ENCODE measurements at regions not wholly inside any gene's neighbourhood (a gene's known extent, or its start where the extent isn't known, plus 50 kb on each side); places are given as distances from the start of the nearest gene placed in this dataset.

DNA sequence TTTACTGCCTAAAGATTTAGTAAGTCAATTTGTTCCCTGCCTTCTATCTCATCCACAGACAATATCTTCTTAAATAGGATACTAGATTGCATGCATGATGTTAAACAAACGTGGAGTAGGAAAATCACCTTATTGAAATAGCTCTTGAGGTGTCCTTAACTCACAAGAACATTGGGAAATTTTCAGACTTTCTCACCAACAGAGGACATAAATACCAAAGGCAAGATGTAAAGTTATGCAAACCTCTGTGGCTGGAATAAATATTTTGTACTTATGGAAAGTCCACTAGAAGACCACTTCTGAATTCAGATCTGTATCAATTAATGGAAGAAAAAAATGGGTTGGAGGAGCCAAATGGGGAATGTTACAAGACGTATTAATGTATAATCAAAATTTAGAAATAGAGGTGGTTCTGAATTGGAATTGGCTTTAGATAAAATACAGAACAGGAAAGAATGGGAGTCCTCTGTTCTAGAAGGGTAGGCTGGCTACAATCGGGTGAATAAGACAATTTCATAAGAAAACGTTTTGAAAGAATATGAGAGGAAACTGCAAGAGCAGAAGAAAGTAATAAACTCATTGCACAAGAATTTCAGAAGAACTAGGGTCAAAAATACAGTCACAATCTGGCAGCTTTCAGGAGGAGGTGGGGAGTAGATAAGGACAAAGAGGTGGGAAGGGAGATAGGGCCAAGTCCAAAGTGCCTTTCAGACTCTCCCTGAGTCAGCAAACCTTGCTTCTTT, 69.3 kb upstream of the FN1 start:
- DNase-seq (ENCODE audit: low read depth) = no peak
- TF ChIP-seq, protein P1, sequence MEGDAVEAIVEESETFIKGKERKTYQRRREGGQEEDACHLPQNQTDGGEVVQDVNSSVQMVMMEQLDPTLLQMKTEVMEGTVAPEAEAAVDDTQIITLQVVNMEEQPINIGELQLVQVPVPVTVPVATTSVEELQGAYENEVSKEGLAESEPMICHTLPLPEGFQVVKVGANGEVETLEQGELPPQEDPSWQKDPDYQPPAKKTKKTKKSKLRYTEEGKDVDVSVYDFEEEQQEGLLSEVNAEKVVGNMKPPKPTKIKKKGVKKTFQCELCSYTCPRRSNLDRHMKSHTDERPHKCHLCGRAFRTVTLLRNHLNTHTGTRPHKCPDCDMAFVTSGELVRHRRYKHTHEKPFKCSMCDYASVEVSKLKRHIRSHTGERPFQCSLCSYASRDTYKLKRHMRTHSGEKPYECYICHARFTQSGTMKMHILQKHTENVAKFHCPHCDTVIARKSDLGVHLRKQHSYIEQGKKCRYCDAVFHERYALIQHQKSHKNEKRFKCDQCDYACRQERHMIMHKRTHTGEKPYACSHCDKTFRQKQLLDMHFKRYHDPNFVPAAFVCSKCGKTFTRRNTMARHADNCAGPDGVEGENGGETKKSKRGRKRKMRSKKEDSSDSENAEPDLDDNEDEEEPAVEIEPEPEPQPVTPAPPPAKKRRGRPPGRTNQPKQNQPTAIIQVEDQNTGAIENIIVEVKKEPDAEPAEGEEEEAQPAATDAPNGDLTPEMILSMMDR (IDR thresholded peaks at IDR 0.05; ENCODE audit: control insufficient read depth, extremely low read depth, insufficient read depth) = no peak
- H3K4me3 ChIP-seq (ENCODE audit: low read depth, low read length) = no peak overlapping the region

DNA sequence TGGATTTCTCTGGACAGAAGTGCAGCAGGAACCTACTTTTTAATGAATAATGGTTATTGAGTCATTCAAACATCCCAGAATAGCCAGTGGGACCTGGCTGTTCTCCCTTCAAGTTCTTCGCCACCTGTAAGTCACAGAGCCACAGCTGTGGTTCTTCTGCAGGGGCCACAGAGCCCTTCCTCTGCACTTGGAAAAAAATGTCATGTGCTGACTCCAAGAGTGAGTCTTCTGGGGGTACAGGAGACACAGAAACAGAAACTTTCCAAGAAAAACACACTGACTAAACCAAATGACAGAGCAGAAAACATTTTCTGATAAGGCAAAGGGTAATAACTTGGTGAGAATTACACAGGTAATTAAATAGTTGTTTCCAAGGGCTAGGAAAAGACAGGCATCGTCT, 68.7 kb upstream of the FN1 start:
- no peak for DNase-seq (ENCODE audit: low read depth)
- TF ChIP-seq, protein P1 (IDR thresholded peaks at IDR 0.05; ENCODE audit: control insufficient read depth, extremely low read depth, insufficient read depth) = no peak

DNA sequence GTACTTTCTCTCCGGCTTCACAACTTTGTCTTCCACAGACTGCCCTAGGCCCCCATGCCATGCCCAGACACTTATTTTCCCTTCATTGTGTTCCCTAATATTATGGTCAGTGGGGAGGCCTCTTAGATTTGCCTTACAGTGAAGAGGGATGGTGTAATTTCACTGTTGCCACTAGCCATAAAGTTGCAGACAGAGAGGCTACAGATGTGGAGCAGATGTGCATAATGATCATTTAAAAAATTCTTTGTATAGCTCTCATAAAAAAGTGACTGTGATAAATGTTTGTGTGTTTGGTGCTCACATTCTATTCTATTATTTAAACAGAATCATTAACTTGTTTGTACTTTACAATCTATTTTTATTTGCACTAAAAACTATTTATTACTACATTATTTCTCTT, 67.5 kb upstream of the FN1 start:
- no peak for DNase-seq (ENCODE audit: low read depth)
- no peak overlapping the region for H3K4me3 ChIP-seq (ENCODE audit: low read depth, low read length)
- TF ChIP-seq, protein P1 (IDR thresholded peaks at IDR 0.05; ENCODE audit: control insufficient read depth, extremely low read depth, insufficient read depth) = no peak

More for the DNA sequence above, 68.7 kb upstream of the FN1 start:
- H3K4me3 ChIP-seq (ENCODE audit: low read depth, low read length) = no peak overlapping the region

DNA sequence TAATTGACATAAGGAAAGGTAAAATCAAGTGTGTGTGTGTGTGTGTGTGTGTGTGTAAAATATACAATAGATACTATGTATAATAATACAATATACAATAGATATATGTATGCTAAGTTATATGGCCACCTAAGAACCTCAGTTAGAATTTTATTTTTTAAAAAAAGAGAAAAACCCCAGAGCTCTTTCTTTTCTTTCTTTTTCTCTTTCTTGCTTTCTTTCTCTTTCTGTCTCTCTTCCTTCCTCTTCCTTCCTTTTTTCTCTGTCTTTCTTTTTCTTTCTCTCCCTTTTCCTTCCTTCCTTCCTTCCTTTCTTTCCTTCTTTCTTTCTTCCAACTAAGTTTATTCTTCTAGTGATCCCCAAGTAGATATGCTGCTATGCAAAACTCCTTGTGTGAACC, 64.6 kb upstream of the FN1 start:
- TF ChIP-seq, protein P1 (IDR thresholded peaks at IDR 0.05; ENCODE audit: control insufficient read depth, extremely low read depth, insufficient read depth) = no peak

DNA sequence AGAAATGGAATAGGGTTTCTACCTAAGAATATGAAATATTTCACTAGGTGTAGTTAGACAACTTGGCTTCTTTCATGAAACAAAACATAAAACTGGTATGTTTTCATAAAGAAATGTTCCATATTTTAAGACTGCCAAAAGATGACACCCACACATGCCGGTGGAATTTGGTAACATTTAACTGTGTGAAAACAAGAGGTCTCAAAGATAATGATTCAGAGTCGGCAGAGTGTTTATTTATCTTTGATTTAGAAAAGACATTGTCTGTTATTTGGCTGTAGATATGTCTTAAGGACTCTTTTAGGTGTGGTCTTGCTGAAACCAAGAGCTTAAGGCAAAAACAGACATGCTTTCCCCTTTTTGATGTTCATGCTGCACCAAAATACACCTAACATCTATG, 63.5 kb upstream of the FN1 start:
- no peak overlapping the region for H3K4me3 ChIP-seq (ENCODE audit: low read depth, low read length)
- TF ChIP-seq, protein P1 (IDR thresholded peaks at IDR 0.05; ENCODE audit: control insufficient read depth, extremely low read depth, insufficient read depth) = no peak
- DNase-seq (ENCODE audit: low read depth) = no peak

More for the DNA sequence above, 64.6 kb upstream of the FN1 start:
- no peak for DNase-seq (ENCODE audit: low read depth)
- no peak overlapping the region for H3K4me3 ChIP-seq (ENCODE audit: low read depth, low read length)

DNA sequence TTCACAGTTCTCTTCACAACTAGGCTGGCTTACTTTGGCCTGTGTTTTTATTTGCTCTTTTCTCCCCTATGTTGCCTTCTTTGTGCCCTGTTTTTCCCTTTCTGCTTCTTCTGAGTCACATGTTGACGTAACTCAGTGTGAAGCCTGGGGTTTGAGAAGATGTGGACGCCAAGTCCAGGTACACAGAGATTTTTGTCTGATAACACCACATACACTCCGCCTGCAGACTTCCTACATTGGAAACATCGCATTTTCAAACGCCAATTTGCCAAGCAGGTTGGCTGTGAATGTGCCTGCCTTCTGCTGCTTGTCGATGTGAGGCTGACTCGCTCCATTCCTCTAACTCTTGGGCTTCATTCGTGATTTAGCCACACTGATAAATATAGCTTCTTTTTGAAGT, 62.6 kb upstream of the FN1 start:
- H3K4me3 ChIP-seq (ENCODE audit: low read depth, low read length) = no peak overlapping the region
- TF ChIP-seq, protein P1 (IDR thresholded peaks at IDR 0.05; ENCODE audit: control insufficient read depth, extremely low read depth, insufficient read depth) = no peak
- peak; percentile 67 for DNase-seq (ENCODE audit: low read depth)

DNA sequence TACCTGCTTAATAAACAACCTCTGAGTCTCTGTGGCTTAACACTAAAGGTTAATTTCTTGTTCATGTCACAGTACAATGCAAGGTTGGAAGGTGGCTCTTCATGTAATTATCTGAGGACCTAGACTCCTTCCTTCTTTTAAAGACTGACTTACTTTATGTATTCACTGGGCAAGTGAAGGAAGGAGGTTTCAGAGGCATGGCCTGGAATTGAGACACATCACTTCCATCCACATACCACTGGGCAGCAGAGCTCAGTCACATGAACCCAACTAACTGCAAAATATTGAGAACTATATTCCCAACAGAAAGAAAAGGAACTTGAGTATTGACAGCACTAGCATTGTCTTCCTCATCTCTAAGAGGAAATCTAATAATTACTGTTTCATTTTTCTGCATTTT, 57.5 kb upstream of the FN1 start:
- DNase-seq (ENCODE audit: low read depth) = no peak
- TF ChIP-seq, protein P1 (IDR thresholded peaks at IDR 0.05; ENCODE audit: control insufficient read depth, extremely low read depth, insufficient read depth) = no peak
- no peak overlapping the region for H3K4me3 ChIP-seq (ENCODE audit: low read depth, low read length)
